MG63 (cell line): ENCODE measurements at regions not wholly inside any gene's neighbourhood (a gene's known extent, or its start where the extent isn't known, plus 50 kb on each side); places are given as distances from the start of the nearest gene placed in this dataset.

Source experiments
- DNase-seq: peaks from one replicate; pipeline ENCODE4 v3.0.0-alpha.2; 2020
- H3K27me3 ChIP-seq: fragments of 250-450 bp; sonication (Bioruptor Pico); 2 replicates; pipeline ENCODE4 v1.5.1; 2020; ENCODE audit warnings: mild to moderate bottlenecking, moderate library complexity
- H3K36me3 ChIP-seq: fragments of 250-450 bp; sonication (Bioruptor Pico); 2 replicates; pipeline ENCODE4 v1.5.1; 2020; ENCODE audit warnings: mild to moderate bottlenecking, moderate library complexity
- H3K4me3 ChIP-seq: fragments of 250-450 bp; sonication (Bioruptor Pico); 2 replicates; pipeline ENCODE4 v1.5.1; 2020; ENCODE audit warnings: mild to moderate bottlenecking, moderate library complexity
- H3K9me3 ChIP-seq: fragments of 250-450 bp; sonication (Bioruptor Pico); 2 replicates; pipeline ENCODE4 v1.5.1; 2020; ENCODE audit warnings: mild to moderate bottlenecking, moderate library complexity

DNA sequence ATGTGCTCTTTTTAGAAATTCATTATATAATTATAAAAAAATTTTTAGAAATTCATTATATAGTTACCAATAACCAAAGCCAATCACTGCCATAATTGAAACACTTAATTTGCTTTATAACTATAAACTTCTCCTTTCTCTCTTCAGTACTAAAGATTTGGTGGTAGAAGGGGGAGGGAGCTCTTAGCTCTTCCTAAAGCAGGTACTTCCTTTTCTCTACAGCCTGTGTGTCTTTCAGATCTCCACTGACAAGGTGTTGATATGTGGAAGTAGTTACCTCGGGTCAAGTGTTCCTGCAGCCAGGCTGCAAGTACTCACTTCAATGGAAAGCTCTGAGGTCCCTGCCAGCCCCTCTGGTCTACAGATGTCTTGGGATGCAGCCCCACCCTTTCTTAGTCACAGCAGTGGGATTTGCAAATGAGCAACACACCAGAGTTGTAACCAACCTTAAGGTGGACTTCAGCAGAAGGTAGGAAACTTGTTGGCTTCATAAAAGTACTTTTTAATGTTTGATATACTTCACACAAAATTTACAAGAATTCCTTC is 690.0 kb downstream of the ARHGAP15 start:
- no peaks in the 10 kb centered on the region for H3K27me3 ChIP-seq
- peak; percentile 23 for DNase-seq
- peak overlapping the region; percentile 18 for H3K4me3 ChIP-seq
- no peaks in the 10 kb centered on the region for H3K9me3 ChIP-seq
- no peaks in the 10 kb centered on the region for H3K36me3 ChIP-seq
